ENCODE measurements at regions not wholly inside any gene's neighbourhood (a gene's known extent, or its start where the extent isn't known, plus 50 kb on each side); places are given as distances from the start of the nearest gene placed in this dataset.
"Not testable (repeated sequence)": the region's sequence is repeated elsewhere in the genome, so short reads cannot be mapped to it uniquely, and the experiment has no call there.

GRCh38 chrX:8025705-8026104 is 98.5 kb upstream of the PNPLA4 start:
- DNase-seq (ENCODE audit: low spot score): no peak

DNA sequence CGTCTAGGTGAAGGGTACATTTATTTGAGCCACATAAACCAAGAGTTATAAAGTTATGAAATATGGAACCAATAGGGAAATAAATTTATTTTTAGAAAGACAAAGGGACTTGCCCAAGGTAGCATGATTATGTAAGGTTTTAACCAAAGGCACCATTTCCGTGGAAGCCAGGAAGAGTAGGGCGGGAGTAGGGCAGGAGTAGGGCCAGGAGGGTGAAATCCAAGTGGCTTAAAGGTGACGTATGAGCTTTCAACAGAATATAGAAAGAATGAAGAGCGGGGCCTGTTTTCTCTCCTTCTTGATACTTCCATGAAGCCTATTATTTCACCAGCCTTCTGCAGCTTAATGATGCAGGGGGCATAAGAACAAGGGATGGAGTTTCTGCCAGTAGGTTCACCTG is 91.7 kb upstream of the PNPLA4 start:
- DNase-seq (ENCODE audit: low spot score): no peak

DNA sequence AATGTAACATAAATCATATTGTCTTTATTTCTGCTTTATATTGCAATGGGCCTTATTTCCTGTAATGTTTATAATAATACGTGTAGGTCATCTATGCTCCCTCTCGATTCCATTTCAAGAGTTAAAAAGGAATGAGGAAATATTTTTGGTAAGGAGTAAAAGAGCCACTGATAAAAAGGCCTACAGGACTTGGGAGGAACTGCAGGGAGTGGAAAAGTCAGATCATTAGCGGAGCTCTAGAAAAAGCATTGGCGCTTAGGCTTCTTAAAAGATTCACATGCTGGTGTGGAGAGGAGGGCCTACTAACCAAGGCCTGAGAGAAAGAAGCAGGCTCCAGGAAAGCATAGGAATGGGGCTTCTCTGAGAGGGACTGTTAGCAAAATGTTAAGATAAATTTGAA is 82.9 kb upstream of the PNPLA4 start:
- DNase-seq (ENCODE audit: low spot score): no peak

DNA sequence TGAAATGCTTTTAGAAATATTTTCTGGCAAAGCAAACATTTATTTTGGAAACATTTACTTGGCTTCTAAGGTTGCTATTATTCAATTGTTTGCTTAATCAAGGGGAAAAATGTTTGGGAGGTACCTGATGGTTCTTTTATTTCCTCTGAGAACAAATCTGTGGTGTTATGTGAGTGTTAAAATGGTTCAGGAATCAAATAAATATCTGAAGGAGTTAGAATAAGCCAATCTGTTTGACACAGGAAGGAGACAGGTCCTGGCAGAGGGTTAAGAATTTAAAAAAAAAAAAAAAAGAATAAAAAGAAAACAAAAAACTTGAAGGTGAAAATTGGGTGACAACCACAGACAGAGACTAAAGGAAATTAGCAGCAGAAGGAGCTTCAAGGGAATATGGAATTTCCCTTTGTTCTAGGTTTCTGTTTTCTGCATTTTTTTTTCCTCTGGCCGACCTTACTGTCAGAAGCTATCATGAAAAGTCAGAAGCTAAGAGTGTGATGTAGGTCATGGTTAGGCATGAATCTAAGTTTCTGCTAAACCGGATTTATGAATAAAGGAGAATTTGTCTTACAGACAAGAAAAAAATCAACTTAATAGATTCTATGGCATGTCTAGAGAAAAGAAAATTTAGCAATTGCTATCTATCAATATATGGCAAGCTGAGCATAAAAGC is 78.6 kb upstream of the PNPLA4 start:
- DNase-seq (ENCODE audit: low spot score): no peak

- no peak for DNase-seq (ENCODE audit: low spot score)
These were observed 76.1 kb upstream of the PNPLA4 start for GRCh38 chrX:8003147-8003883.

- DNase-seq (ENCODE audit: low spot score): no peak
These were observed 69.6 kb upstream of the PNPLA4 start for GRCh38 chrX:7996851-7997250.

- DNase-seq (ENCODE audit: low spot score): peak; percentile 3
These were observed 69.2 kb upstream of the PNPLA4 start for GRCh38 chrX:7996414-7996813.

- no peak for DNase-seq (ENCODE audit: low spot score)
These were observed 66.7 kb upstream of the PNPLA4 start for GRCh38 chrX:7993873-7994272.

GRCh38 chrX:7988013-7988759 is 61.0 kb upstream of the PNPLA4 start:
- not testable (repeated sequence) for DNase-seq (ENCODE audit: low spot score)

GRCh38 chrX:7987160-7988012 is 60.2 kb upstream of the PNPLA4 start:
- no peak for DNase-seq (ENCODE audit: low spot score)

- DNase-seq (ENCODE audit: low spot score): not testable (repeated sequence)
These were observed 59.5 kb upstream of the PNPLA4 start for GRCh38 chrX:7986738-7987137.

DNA sequence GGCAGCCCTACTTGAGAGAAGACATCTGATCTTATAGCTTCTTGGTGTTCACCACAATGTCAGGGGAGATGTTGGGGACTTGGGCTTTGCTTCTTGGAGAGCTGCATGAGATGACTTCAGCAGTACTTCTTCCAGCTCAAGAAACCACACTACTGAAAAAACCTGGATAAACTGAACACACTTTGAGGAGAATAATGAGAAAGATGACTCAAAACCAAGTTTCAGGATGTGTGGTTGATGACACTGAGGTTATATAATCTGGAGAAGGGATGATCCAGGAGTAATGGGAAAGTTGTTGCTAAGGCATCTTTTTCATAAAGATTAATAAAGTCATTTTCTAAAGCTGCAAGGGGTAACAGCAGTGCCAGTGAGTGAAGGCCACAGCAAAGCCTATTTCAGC is 58.4 kb upstream of the PNPLA4 start:
- DNase-seq (ENCODE audit: low spot score): no peak

- DNase-seq (ENCODE audit: low spot score): no peak
These were observed 56.4 kb upstream of the PNPLA4 start for GRCh38 chrX:7983581-7983980.
